OCI-LY7 (cell line): ENCODE measurements at regions not wholly inside any gene's neighbourhood (a gene's known extent, or its start where the extent isn't known, plus 50 kb on each side); places are given as distances from the start of the nearest gene placed in this dataset.

ENCODE experiments used
- BruUV-seq: library from RNA; stranded (reverse); fragments of 400-500 nt; replicated peaks from 2 replicates; lab custom pipeline; 2021; lab: Mats Ljungman, UMichigan
- CTCF ChIA-PET: fragments of 300-600 bp; sonication (Branson Sonifier 250); formaldehyde crosslinking; loops from one replicate; lab custom pipeline; 2022; ENCODE audit warnings: antibody characterized with exemption; ENCODE audit not compliant: unreplicated experiment; lab: Charles Lee
- POLR2A ChIA-PET: fragments of 300-600 bp; sonication (Branson Sonifier 250); formaldehyde crosslinking; loops from one replicate; lab custom pipeline; 2022; ENCODE audit warnings: antibody characterized with exemption; lab: Charles Lee
- DNase-seq: peaks from one replicate; pipeline ENCODE4 v3.0.0-alpha.2; 2015; ENCODE audit warnings: low spot score
- H2AFZ ChIP-seq: fragments of 200-600 bp; sonication (generic), shearing (Covaris generic); 2 replicates; pipeline ENCODE4 v1.6.1; 2014; ENCODE audit warnings: mild to moderate bottlenecking, antibody characterized with exemption, low read length, moderate library complexity
- H3K27ac ChIP-seq: fragments of 200-600 bp; sonication (generic); 2 replicates; pipeline ENCODE4 v1.5.1; 2014; ENCODE audit warnings: mixed run types, low read depth, mild to moderate bottlenecking, moderate library complexity, low read length, inconsistent platforms; ENCODE audit not compliant: poor library complexity, severe bottlenecking
- H3K36me3 ChIP-seq: fragments of 200-600 bp; sonication (generic); 2 replicates; pipeline ENCODE4 v1.6.1; 2014; ENCODE audit warnings: mild to moderate bottlenecking, antibody characterized with exemption, low read length, moderate library complexity, mixed read lengths; ENCODE audit not compliant: insufficient read depth
- H3K4me1 ChIP-seq: fragments of 200-600 bp; sonication (generic); 2 replicates; pipeline ENCODE4 v1.5.1; 2014; ENCODE audit warnings: mild to moderate bottlenecking, low read length; ENCODE audit not compliant: insufficient read depth, poor library complexity, severe bottlenecking
- H3K4me2 ChIP-seq: fragments of 200-600 bp; sonication (generic); 2 replicates; pipeline ENCODE4 v1.6.1; 2014; ENCODE audit warnings: mild to moderate bottlenecking, low read length
- H3K4me3 ChIP-seq: fragments of 200-600 bp; sonication (generic); 2 replicates; pipeline ENCODE4 v1.5.1; 2014; ENCODE audit warnings: mild to moderate bottlenecking, low read depth, low read length; ENCODE audit not compliant: poor library complexity, severe bottlenecking
- H3K79me2 ChIP-seq: fragments of 200-600 bp; sonication (generic); 2 replicates; pipeline ENCODE4 v1.6.1; 2016; ENCODE audit warnings: low read depth, mild to moderate bottlenecking, low read length, moderate library complexity, mixed read lengths; ENCODE audit not compliant: insufficient read depth
- H3K9me2 ChIP-seq: fragments of 200-600 bp; sonication (generic); 2 replicates; pipeline ENCODE4 v1.6.1; 2016; ENCODE audit warnings: mild to moderate bottlenecking, low read length, mixed read lengths; ENCODE audit not compliant: insufficient read depth
- H3K9me3 ChIP-seq: fragments of 200-600 bp; sonication (generic); 2 replicates; pipeline ENCODE4 v1.6.1; 2014; ENCODE audit warnings: mild to moderate bottlenecking, mixed run types, low read length, mixed read lengths
- H4K20me1 ChIP-seq: fragments of 200-600 bp; sonication (generic); 2 replicates; pipeline ENCODE4 v1.6.1; 2014; ENCODE audit warnings: mild to moderate bottlenecking, antibody characterized with exemption, low read length, moderate library complexity, mixed read lengths; ENCODE audit not compliant: insufficient read depth
- CTCF ChIP-seq: fragments of 200-600 bp; sonication (generic); conservative IDR thresholded peaks from 2 replicates; pipeline ENCODE4 v1.5.1; 2014; ENCODE audit warnings: mild to moderate bottlenecking, antibody characterized with exemption, low read length, moderate library complexity, mixed read lengths
- EZH2phosphoT487 ChIP-seq: fragments of 200-600 bp; sonication (generic); IDR thresholded peaks from 2 replicates; pipeline ENCODE4 v1.6.1; 2018; ENCODE audit warnings: low read depth, borderline replicate concordance, mild to moderate bottlenecking, mixed run types, antibody characterized with exemption, low read length, moderate library complexity, mixed read lengths
- intact Hi-C: fragments of 100-400 bp; cut with micrococcal nuclease; formaldehyde crosslinking; loops from one replicate; pipeline ENCODE4 v1.10.0; 2022; ENCODE audit not compliant: unreplicated experiment

GRCh38 chr4:59938166-59938565 is 1262.0 kb upstream of the ADGRL3 start:
- H3K9me2 ChIP-seq = no peaks in the 10 kb centered on the region
- no peaks in the 10 kb centered on the region for H3K4me1 ChIP-seq
- ChIA-PET CTCF (no interaction called here), POLR2A (no interaction called here)
- intact Hi-C loops = no loop called here
- H3K27ac ChIP-seq = no peak overlapping the region
- H2AFZ ChIP-seq = no peak overlapping the region
- H3K4me2 ChIP-seq = no peak overlapping the region
- H3K36me3 ChIP-seq = no peaks in the 10 kb centered on the region
- H3K79me2 ChIP-seq = no peaks in the 10 kb centered on the region
- no peaks in the 10 kb centered on the region for H4K20me1 ChIP-seq
- H3K9me3 ChIP-seq = no peaks in the 10 kb centered on the region
- TF ChIP-seq EZH2phosphoT487 (no peak), CTCF (no peak)
- no peak overlapping the region for H3K4me3 ChIP-seq
- no peak for DNase-seq
- BruUV-seq = no TSS peak

DNA sequence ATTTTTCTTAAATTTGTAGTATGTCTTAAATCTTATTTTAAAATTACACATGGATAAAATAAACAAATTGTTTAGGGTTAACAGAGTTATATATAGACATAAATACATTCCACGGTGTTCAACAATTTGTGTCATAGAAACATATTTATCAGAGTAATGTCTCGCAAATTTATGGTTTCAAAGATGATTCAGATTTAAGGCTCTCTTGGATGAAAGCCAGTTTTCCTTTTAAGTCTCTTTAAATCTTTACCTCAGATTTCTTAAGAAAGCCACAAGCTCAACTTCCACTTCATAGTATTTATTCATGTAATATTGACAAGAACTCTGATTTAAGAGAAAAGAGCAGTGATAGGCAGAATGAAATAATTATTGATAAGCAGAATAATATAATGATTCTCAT is 1254.8 kb upstream of the ADGRL3 start:
- TF ChIP-seq CTCF (no peak), EZH2phosphoT487 (no peak)
- BruUV-seq = no TSS peak
- H3K9me3 ChIP-seq = no peaks in the 10 kb centered on the region
- intact Hi-C loops = no loop called here
- no peak for DNase-seq
- POLR2A ChIA-PET = no interaction called here
- no peaks in the 10 kb centered on the region for H3K9me2 ChIP-seq
- no peak overlapping the region for H3K27ac ChIP-seq
- no peak overlapping the region for H2AFZ ChIP-seq
- no peak overlapping the region for H3K4me3 ChIP-seq
- H3K4me1 ChIP-seq = no peaks in the 10 kb centered on the region
- H3K79me2 ChIP-seq = no peaks in the 10 kb centered on the region
- no peak overlapping the region for H3K4me2 ChIP-seq
- no peaks in the 10 kb centered on the region for H4K20me1 ChIP-seq
- CTCF ChIA-PET = no interaction called here
- H3K36me3 ChIP-seq = no peaks in the 10 kb centered on the region

- H3K4me3 ChIP-seq = no peak overlapping the region
Observed at GRCh38 chr4:59945716-59946115, 1254.4 kb upstream of the ADGRL3 start.

More at GRCh38 chr4:59945716-59946115, 1254.4 kb upstream of the ADGRL3 start:
- Histone ChIP-seq H3K4me2 (no peak overlapping the region), H3K79me2 (no peaks in the 10 kb centered on the region), H3K36me3 (no peaks in the 10 kb centered on the region), H3K9me3 (no peaks in the 10 kb centered on the region), H3K27ac (no peak overlapping the region), H3K4me1 (no peaks in the 10 kb centered on the region), H2AFZ (no peak overlapping the region), H4K20me1 (no peaks in the 10 kb centered on the region), H3K9me2 (no peaks in the 10 kb centered on the region)
- intact Hi-C loops = no loop called here
- ChIA-PET CTCF (no interaction called here), POLR2A (interaction anchor here (0.7 kb wide), 1 partner anchor 1494 kb away, joined by 3 read pairs; no protein-coding TSS in a partner anchor)
- no TSS peak for BruUV-seq
- no peak for DNase-seq
- TF ChIP-seq CTCF (no peak), EZH2phosphoT487 (no peak)
